ENCODE measurements at regions not wholly inside any gene's neighbourhood (a gene's known extent, or its start where the extent isn't known, plus 50 kb on each side); places are given as distances from the start of the nearest gene placed in this dataset.

- TF ChIP-seq POLR2A (IDR thresholded peaks at IDR 0.05) (no peak), CTCF (IDR thresholded peaks at IDR 0.05) (no peak)
Observed at GRCh38 chr6:147684906-147685305, 176.4 kb downstream of the SAMD5 start.

Measured in breast epithelium (tissue), 3 donors.